Activated CD4-positive, alpha-beta T cell treated with anti-CD3 and anti-CD28 coated beads, Interleukin-2, amount 10 ng/mL, durations not matched to agents 24 days and 14 days (primary cell): ENCODE measurements at regions not wholly inside any gene's neighbourhood (a gene's known extent, or its start where the extent isn't known, plus 50 kb on each side); places are given as distances from the start of the nearest gene placed in this dataset.
"Not testable (repeated sequence)": the region's sequence is repeated elsewhere in the genome, so short reads cannot be mapped to it uniquely, and the experiment has no call there.

Experiments used
- DNase-seq: peaks from one replicate; pipeline ENCODE4 v3.0.0; 2022
- H3K27ac Mint-ChIP-seq: one replicate; pipeline ENCODE4 v1.8.0; 2022; ENCODE audit warnings: mild to moderate bottlenecking, mixed read lengths
- H3K27me3 Mint-ChIP-seq: one replicate; pipeline ENCODE4 v1.8.0; 2022; ENCODE audit warnings: mixed read lengths
- H3K36me3 Mint-ChIP-seq: one replicate; pipeline ENCODE4 v1.8.0; 2022; ENCODE audit warnings: low read depth, mild to moderate bottlenecking, mixed read lengths
- H3K4me1 Mint-ChIP-seq: one replicate; pipeline ENCODE4 v1.8.0; 2021; ENCODE audit warnings: mixed read lengths
- H3K4me3 Mint-ChIP-seq: one replicate; pipeline ENCODE4 v1.8.0; 2022; ENCODE audit warnings: mild to moderate bottlenecking, moderate library complexity, mixed read lengths
- H3K9me3 Mint-ChIP-seq: one replicate; pipeline ENCODE4 v1.8.0; 2021; ENCODE audit warnings: mixed read lengths
- intact Hi-C: fragments of 100-400 bp; cut with micrococcal nuclease; formaldehyde crosslinking; loops from one replicate; pipeline ENCODE4 v1.15.1; 2023

GRCh38 chr15:77921664-77922063 lies 155.8 kb downstream of the TBC1D2B start:
- no peak for DNase-seq
- H3K4me3 Mint-ChIP-seq: no peak overlapping the region
- intact Hi-C loops: no loop called here

GRCh38 chr15:77916966-77917635 lies 160.4 kb downstream of the TBC1D2B start:
- H3K36me3 Mint-ChIP-seq, H3K4me3 Mint-ChIP-seq, H3K4me1 Mint-ChIP-seq, DNase-seq, H3K27ac Mint-ChIP-seq, H3K9me3 Mint-ChIP-seq, intact Hi-C loops: not testable (repeated sequence)
- peaks cover 22% of the 10 kb centered on the region for H3K27me3 Mint-ChIP-seq

More at GRCh38 chr15:77921664-77922063, 155.8 kb downstream of the TBC1D2B start:
- H3K27ac Mint-ChIP-seq: no peak overlapping the region
- no peaks in the 10 kb centered on the region for H3K9me3 Mint-ChIP-seq
- no peaks in the 10 kb centered on the region for H3K36me3 Mint-ChIP-seq
- H3K27me3 Mint-ChIP-seq: peaks cover 17% of the 10 kb centered on the region
- H3K4me1 Mint-ChIP-seq: no peaks in the 10 kb centered on the region

GRCh38 chr15:77915961-77916330 lies 161.6 kb downstream of the TBC1D2B start:
- H3K36me3 Mint-ChIP-seq, intact Hi-C loops, H3K27ac Mint-ChIP-seq, H3K4me1 Mint-ChIP-seq, H3K4me3 Mint-ChIP-seq, DNase-seq, H3K9me3 Mint-ChIP-seq: not testable (repeated sequence)
- H3K27me3 Mint-ChIP-seq: peaks cover 19% of the 10 kb centered on the region

- Mint-ChIP-seq H3K27ac (no peak overlapping the region), H3K4me3 (no peak overlapping the region), H3K36me3 (no peaks in the 10 kb centered on the region), H3K9me3 (no peaks in the 10 kb centered on the region), H3K27me3 (peaks cover 18% of the 10 kb centered on the region), H3K4me1 (peaks cover 1% of the 10 kb centered on the region)
- intact Hi-C loops: no loop called here
- DNase-seq: no peak
These were observed 162.1 kb downstream of the TBC1D2B start for GRCh38 chr15:77915261-77915960.

GRCh38 chr15:77914531-77914930 lies 163.0 kb downstream of the TBC1D2B start:
- intact Hi-C loops, H3K36me3 Mint-ChIP-seq, H3K4me1 Mint-ChIP-seq, H3K4me3 Mint-ChIP-seq, H3K27ac Mint-ChIP-seq, H3K9me3 Mint-ChIP-seq, DNase-seq: not testable (repeated sequence)
- peaks cover 13% of the 10 kb centered on the region for H3K27me3 Mint-ChIP-seq

- Mint-ChIP-seq H3K27ac (peak overlapping the region; percentile 21), H3K27me3 (peaks cover 10% of the 10 kb centered on the region), H3K4me3 (peak overlapping the region; percentile 84)
- not testable (repeated sequence) for H3K4me1 Mint-ChIP-seq, H3K9me3 Mint-ChIP-seq, H3K36me3 Mint-ChIP-seq
- intact Hi-C loops: loop anchor here (1.0 kb wide), 1 partner anchor 331 kb away; no protein-coding TSS in a partner anchor
- DNase-seq: peak; percentile 92
These were observed 167.2 kb downstream of the TBC1D2B start for GRCh38 chr15:77910030-77910911.

- H3K4me3 Mint-ChIP-seq: no peak overlapping the region
- no peak overlapping the region for H3K27ac Mint-ChIP-seq
- peaks cover 4% of the 10 kb centered on the region for H3K4me1 Mint-ChIP-seq
- intact Hi-C loops: no loop called here
- H3K27me3 Mint-ChIP-seq: peaks cover 9% of the 10 kb centered on the region
- no peaks in the 10 kb centered on the region for H3K9me3 Mint-ChIP-seq
- no peak for DNase-seq
- H3K36me3 Mint-ChIP-seq: no peaks in the 10 kb centered on the region
These were observed 168.2 kb downstream of the TBC1D2B start for GRCh38 chr15:77909182-77909940.

GRCh38 chr15:77908752-77909111 lies 168.8 kb downstream of the TBC1D2B start:
- H3K27me3 Mint-ChIP-seq, H3K9me3 Mint-ChIP-seq, H3K4me1 Mint-ChIP-seq, H3K27ac Mint-ChIP-seq, intact Hi-C loops, H3K4me3 Mint-ChIP-seq, DNase-seq, H3K36me3 Mint-ChIP-seq: not testable (repeated sequence)

- intact Hi-C loops: no loop called here
- peaks cover 4% of the 10 kb centered on the region for H3K4me1 Mint-ChIP-seq
- H3K36me3 Mint-ChIP-seq: no peaks in the 10 kb centered on the region
These were observed 169.4 kb downstream of the TBC1D2B start for GRCh38 chr15:77907824-77908751.

GRCh38 chr15:77906062-77906990 lies 171.2 kb downstream of the TBC1D2B start:
- H3K36me3 Mint-ChIP-seq, intact Hi-C loops, H3K9me3 Mint-ChIP-seq, H3K4me3 Mint-ChIP-seq, H3K27me3 Mint-ChIP-seq, H3K4me1 Mint-ChIP-seq, DNase-seq, H3K27ac Mint-ChIP-seq: not testable (repeated sequence)

More at GRCh38 chr15:77907824-77908751, 169.4 kb downstream of the TBC1D2B start:
- Mint-ChIP-seq H3K4me3 (no peak overlapping the region), H3K27me3 (peaks cover 3% of the 10 kb centered on the region), H3K9me3 (no peaks in the 10 kb centered on the region), H3K27ac (no peak overlapping the region)
- DNase-seq: no peak

- H3K4me1 Mint-ChIP-seq: peaks cover 3% of the 10 kb centered on the region
- H3K27ac Mint-ChIP-seq: no peak overlapping the region
- DNase-seq: no peak
- H3K27me3 Mint-ChIP-seq: no peaks in the 10 kb centered on the region
- intact Hi-C loops: no loop called here
- H3K4me3 Mint-ChIP-seq: no peak overlapping the region
- no peaks in the 10 kb centered on the region for H3K9me3 Mint-ChIP-seq
- no peaks in the 10 kb centered on the region for H3K36me3 Mint-ChIP-seq
These were observed 172.1 kb downstream of the TBC1D2B start for GRCh38 chr15:77905301-77905920.

- no peaks in the 10 kb centered on the region for H3K36me3 Mint-ChIP-seq
- no peak overlapping the region for H3K4me3 Mint-ChIP-seq
- intact Hi-C loops: no loop called here
- H3K27me3 Mint-ChIP-seq: no peaks in the 10 kb centered on the region
- no peaks in the 10 kb centered on the region for H3K9me3 Mint-ChIP-seq
- no peak overlapping the region for H3K27ac Mint-ChIP-seq
- DNase-seq: no peak
- H3K4me1 Mint-ChIP-seq: no peaks in the 10 kb centered on the region
These were observed 172.6 kb downstream of the TBC1D2B start for GRCh38 chr15:77904901-77905300.
